BJ (cell line): ENCODE measurements at regions not wholly inside any gene's neighbourhood (a gene's known extent, or its start where the extent isn't known, plus 50 kb on each side); places are given as distances from the start of the nearest gene placed in this dataset.
"Not testable (repeated sequence)": the region's sequence is repeated elsewhere in the genome, so short reads cannot be mapped to it uniquely, and the experiment has no call there.

ENCODE experiments used
- CTCF ChIA-PET: fragments of 350-600 bp; formaldehyde crosslinking; extraction: SDS; loops from one replicate; lab custom pipeline; 2021; ENCODE audit warnings: antibody characterized with exemption, inconsistent platforms; lab: Yijun Ruan, JAX
- POLR2A ChIA-PET: fragments of 300-600 bp; sonication (Branson Sonifier 250); formaldehyde crosslinking; extraction: SDS; loops from one replicate; lab custom pipeline; 2021; ENCODE audit warnings: antibody characterized with exemption; lab: Charles Lee
- DNase-seq: peaks from one replicate; pipeline ENCODE4 v3.0.0-alpha.2; 2011; ENCODE audit warnings: low read depth
- H3K27me3 ChIP-seq: 2 replicates; pipeline ENCODE4 v1.6.0; 2011; ENCODE audit warnings: low read length; ENCODE audit not compliant: control insufficient read depth, insufficient read depth
- H3K36me3 ChIP-seq: 2 replicates; pipeline ENCODE4 v1.5.1; 2011; ENCODE audit warnings: low read length; ENCODE audit not compliant: control insufficient read depth, insufficient read depth
- H3K4me3 ChIP-seq: 2 replicates; pipeline ENCODE4 v1.5.1; 2011; ENCODE audit warnings: low read depth, mild to moderate bottlenecking, control low read depth, low read length
- CTCF ChIP-seq: IDR thresholded peaks from 2 replicates; pipeline ENCODE4 v1.5.1; 2011; ENCODE audit warnings: low read depth, mild to moderate bottlenecking, control low read depth, inconsistent platforms, low read length, moderate library complexity; ENCODE audit not compliant: insufficient read depth

GRCh38 chr7:96826089-96826488 lies 116.4 kb upstream of the SEM1 start:
- H3K27me3 ChIP-seq, result no peaks in the 10 kb centered on the region
- no peak for TF ChIP-seq CTCF
- no peaks in the 10 kb centered on the region for H3K36me3 ChIP-seq
- no peak for DNase-seq
- CTCF ChIA-PET, result no interaction called here
- H3K4me3 ChIP-seq, result no peak overlapping the region
- POLR2A ChIA-PET, result no interaction called here

- DNase-seq, result no peak
- H3K4me3 ChIP-seq, result no peak overlapping the region
- no peak for TF ChIP-seq CTCF
- H3K36me3 ChIP-seq, result no peaks in the 10 kb centered on the region
- ChIA-PET POLR2A (no interaction called here), CTCF (no interaction called here)
- H3K27me3 ChIP-seq, result no peaks in the 10 kb centered on the region
Observed at GRCh38 chr7:96827701-96828100, 118.1 kb upstream of the SEM1 start.

GRCh38 chr7:96829121-96829520 lies 119.5 kb upstream of the SEM1 start:
- CTCF ChIA-PET, H3K36me3 ChIP-seq, DNase-seq, POLR2A ChIA-PET, H3K27me3 ChIP-seq, H3K4me3 ChIP-seq: not testable (repeated sequence)

- TF ChIP-seq CTCF, result no peak
- CTCF ChIA-PET, result no interaction called here
Observed at GRCh38 chr7:96831446-96831845, 121.8 kb upstream of the SEM1 start.

GRCh38 chr7:96832092-96832662 lies 122.5 kb upstream of the SEM1 start:
- Histone ChIP-seq H3K27me3 (no peaks in the 10 kb centered on the region), H3K36me3 (no peaks in the 10 kb centered on the region), H3K4me3 (no peak overlapping the region)
- CTCF ChIA-PET, result no interaction called here
- no peak for DNase-seq
- TF ChIP-seq CTCF, result no peak
- POLR2A ChIA-PET, result no interaction called here

More at GRCh38 chr7:96831446-96831845, 121.8 kb upstream of the SEM1 start:
- no peaks in the 10 kb centered on the region for H3K36me3 ChIP-seq
- no peaks in the 10 kb centered on the region for H3K27me3 ChIP-seq
- DNase-seq, result no peak
- H3K4me3 ChIP-seq, result no peak overlapping the region
- POLR2A ChIA-PET, result no interaction called here

GRCh38 chr7:96833676-96834453 lies 124.2 kb upstream of the SEM1 start:
- Histone ChIP-seq H3K27me3 (no peaks in the 10 kb centered on the region), H3K36me3 (no peaks in the 10 kb centered on the region), H3K4me3 (no peak overlapping the region)
- DNase-seq, result no peak
- CTCF ChIA-PET, result no interaction called here
- POLR2A ChIA-PET, result no interaction called here
- TF ChIP-seq CTCF, result no peak
